Calu3 (cell line): ENCODE measurements at regions not wholly inside any gene's neighbourhood (a gene's known extent, or its start where the extent isn't known, plus 50 kb on each side); places are given as distances from the start of the nearest gene placed in this dataset.

ENCODE experiments used
- BruUV-seq: library from RNA; stranded (reverse); fragments of 400-500 nt; replicated peaks from 2 replicates; lab custom pipeline; 2021; lab: Mats Ljungman, UMichigan
- CTCF ChIA-PET: fragments of 300-600 bp; sonication (Branson Sonifier 250); formaldehyde crosslinking; loops from one replicate; lab custom pipeline; 2022; ENCODE audit warnings: antibody characterized with exemption; lab: Charles Lee
- DNase-seq: peaks from one replicate; pipeline ENCODE4 v3.0.0; 2022
- H3K27ac Mint-ChIP-seq: one replicate; pipeline ENCODE4 v1.8.0; 2022; ENCODE audit warnings: mixed read lengths; ENCODE audit not compliant: unreplicated experiment
- H3K27me3 Mint-ChIP-seq: one replicate; pipeline ENCODE4 v1.8.0; 2022; ENCODE audit warnings: mixed read lengths; ENCODE audit not compliant: unreplicated experiment
- H3K36me3 Mint-ChIP-seq: one replicate; pipeline ENCODE4 v1.8.0; 2022; ENCODE audit warnings: mild to moderate bottlenecking, moderate library complexity, mixed read lengths; ENCODE audit not compliant: insufficient read depth, unreplicated experiment
- H3K4me1 Mint-ChIP-seq: one replicate; pipeline ENCODE4 v1.8.0; 2022; ENCODE audit warnings: mild to moderate bottlenecking, low read depth, mixed read lengths; ENCODE audit not compliant: unreplicated experiment
- H3K4me3 Mint-ChIP-seq: one replicate; pipeline ENCODE4 v1.8.0; 2022; ENCODE audit warnings: mild to moderate bottlenecking, low read depth, moderate library complexity, mixed read lengths; ENCODE audit not compliant: unreplicated experiment
- H3K9me3 Mint-ChIP-seq: one replicate; pipeline ENCODE4 v1.8.0; 2022; ENCODE audit warnings: low read depth, mixed read lengths; ENCODE audit not compliant: unreplicated experiment
- intact Hi-C: fragments of 100-400 bp; cut with micrococcal nuclease; formaldehyde crosslinking; loops from one replicate; pipeline ENCODE4 v1.10.0; 2022; ENCODE audit not compliant: unreplicated experiment
- TF ChIP-seq, protein P1 (sequence below): fragments of 200-600 bp; IDR thresholded peaks from one replicate; pipeline ENCODE4 v1.8.0; 2022; ENCODE audit warnings: antibody characterized with exemption; ENCODE audit not compliant: unreplicated experiment

- CTCF ChIA-PET = no interaction called here
These were observed 196.2 kb downstream of the C1orf94 start for GRCh38 chr1:34372891-34373290.

DNA sequence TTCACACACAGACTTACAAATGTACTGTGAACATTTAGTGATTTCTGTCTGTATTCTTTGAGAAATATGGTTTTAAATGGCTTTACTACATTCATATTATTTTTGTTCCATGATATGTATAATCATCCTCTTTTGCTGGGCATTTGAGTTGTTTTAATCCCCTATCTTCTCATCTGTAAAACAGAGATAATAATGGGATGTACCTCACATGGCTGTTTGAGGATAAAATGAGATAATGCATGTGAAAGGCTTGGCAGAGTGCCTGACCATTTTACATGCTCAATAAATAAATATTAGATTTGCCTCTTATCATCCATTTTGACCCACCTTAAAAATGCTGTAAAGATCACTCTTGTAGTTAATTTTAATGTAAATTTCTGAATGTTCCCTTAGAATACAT, 197.2 kb downstream of the C1orf94 start:
- Mint-ChIP-seq H3K4me1 (no peaks in the 10 kb centered on the region), H3K4me3 (no peak overlapping the region), H3K9me3 (peaks cover 3% of the 10 kb centered on the region), H3K27ac (no peak overlapping the region), H3K27me3 (peaks cover 33% of the 10 kb centered on the region), H3K36me3 (no peaks in the 10 kb centered on the region)
- CTCF ChIA-PET = no interaction called here
- DNase-seq = no peak
- no TSS peak for BruUV-seq
- TF ChIP-seq, protein P1, sequence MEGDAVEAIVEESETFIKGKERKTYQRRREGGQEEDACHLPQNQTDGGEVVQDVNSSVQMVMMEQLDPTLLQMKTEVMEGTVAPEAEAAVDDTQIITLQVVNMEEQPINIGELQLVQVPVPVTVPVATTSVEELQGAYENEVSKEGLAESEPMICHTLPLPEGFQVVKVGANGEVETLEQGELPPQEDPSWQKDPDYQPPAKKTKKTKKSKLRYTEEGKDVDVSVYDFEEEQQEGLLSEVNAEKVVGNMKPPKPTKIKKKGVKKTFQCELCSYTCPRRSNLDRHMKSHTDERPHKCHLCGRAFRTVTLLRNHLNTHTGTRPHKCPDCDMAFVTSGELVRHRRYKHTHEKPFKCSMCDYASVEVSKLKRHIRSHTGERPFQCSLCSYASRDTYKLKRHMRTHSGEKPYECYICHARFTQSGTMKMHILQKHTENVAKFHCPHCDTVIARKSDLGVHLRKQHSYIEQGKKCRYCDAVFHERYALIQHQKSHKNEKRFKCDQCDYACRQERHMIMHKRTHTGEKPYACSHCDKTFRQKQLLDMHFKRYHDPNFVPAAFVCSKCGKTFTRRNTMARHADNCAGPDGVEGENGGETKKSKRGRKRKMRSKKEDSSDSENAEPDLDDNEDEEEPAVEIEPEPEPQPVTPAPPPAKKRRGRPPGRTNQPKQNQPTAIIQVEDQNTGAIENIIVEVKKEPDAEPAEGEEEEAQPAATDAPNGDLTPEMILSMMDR = no peak
- intact Hi-C loops = no loop called here

More at GRCh38 chr1:34372891-34373290, 196.2 kb downstream of the C1orf94 start:
- no peak for DNase-seq
- no TSS peak for BruUV-seq
- H3K27me3 Mint-ChIP-seq = peaks cover 38% of the 10 kb centered on the region
- peaks cover 3% of the 10 kb centered on the region for H3K9me3 Mint-ChIP-seq
- H3K4me1 Mint-ChIP-seq = no peaks in the 10 kb centered on the region
- no peaks in the 10 kb centered on the region for H3K36me3 Mint-ChIP-seq
- H3K27ac Mint-ChIP-seq = no peak overlapping the region
- intact Hi-C loops = no loop called here
- H3K4me3 Mint-ChIP-seq = no peak overlapping the region
- TF ChIP-seq, protein P1 = no peak

DNA sequence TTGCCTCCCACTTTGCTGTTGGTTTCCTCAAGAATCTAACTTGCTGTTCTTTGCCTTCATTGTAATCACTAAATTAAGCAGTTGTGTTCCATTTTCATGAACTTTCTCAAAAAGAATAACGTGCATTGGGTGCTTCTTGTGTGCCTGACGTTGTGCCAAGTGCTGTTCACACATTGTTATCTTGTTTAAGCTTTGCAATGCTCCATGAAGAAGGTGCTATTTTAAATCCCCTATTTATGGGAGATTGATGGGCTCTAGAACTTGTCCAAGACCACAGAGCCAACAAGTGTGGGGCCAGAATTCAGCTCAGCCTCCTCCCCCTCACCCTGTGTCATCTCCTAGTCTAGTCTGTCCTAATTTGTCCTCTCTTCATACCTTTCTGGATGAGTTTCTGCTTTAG, 199.8 kb downstream of the C1orf94 start:
- BruUV-seq = no TSS peak
- H3K36me3 Mint-ChIP-seq = no peaks in the 10 kb centered on the region
- TF ChIP-seq, protein P1 = no peak
- H3K4me3 Mint-ChIP-seq = no peak overlapping the region
- H3K4me1 Mint-ChIP-seq = no peaks in the 10 kb centered on the region
- CTCF ChIA-PET = no interaction called here
- H3K9me3 Mint-ChIP-seq = peaks cover 7% of the 10 kb centered on the region
- peaks cover 35% of the 10 kb centered on the region for H3K27me3 Mint-ChIP-seq
- no peak overlapping the region for H3K27ac Mint-ChIP-seq
- no peak for DNase-seq
- intact Hi-C loops = no loop called here

GRCh38 chr1:34378968-34379856, 202.5 kb downstream of the C1orf94 start:
- DNase-seq = no peak
- CTCF ChIA-PET = no interaction called here
- no TSS peak for BruUV-seq
- TF ChIP-seq, protein P1 = no peak
- H3K9me3 Mint-ChIP-seq = peaks cover 7% of the 10 kb centered on the region
- H3K27ac Mint-ChIP-seq = no peak overlapping the region
- H3K4me3 Mint-ChIP-seq = no peak overlapping the region
- intact Hi-C loops = no loop called here
- peaks cover 35% of the 10 kb centered on the region for H3K27me3 Mint-ChIP-seq
- H3K36me3 Mint-ChIP-seq = no peaks in the 10 kb centered on the region
- H3K4me1 Mint-ChIP-seq = no peaks in the 10 kb centered on the region
